HG03039 (cell line): ENCODE measurements at regions not wholly inside any gene's neighbourhood (a gene's known extent, or its start where the extent isn't known, plus 50 kb on each side); places are given as distances from the start of the nearest gene placed in this dataset.
A peak's percentile ranks its signal among the peaks of the same experiment; 100 is the strongest.

ENCODE experiments used
- ATAC-seq: cut with Tn5 transposase; IDR thresholded peaks from one replicate; pipeline ENCODE4 v1.9.1; 2021; ENCODE audit warnings: mild to moderate bottlenecking, moderate library complexity; ENCODE audit not compliant: unreplicated experiment

- ATAC-seq, result no peak
These were observed 90.7 kb upstream of the BEND6 start for GRCh38 chr6:56864171-56864616.

GRCh38 chr6:56863366-56863765 is 91.5 kb upstream of the BEND6 start:
- ATAC-seq, result no peak

- no peak for ATAC-seq
These were observed 92.3 kb upstream of the BEND6 start for GRCh38 chr6:56862415-56863175.

- no peak for ATAC-seq
These were observed 94.4 kb upstream of the BEND6 start for GRCh38 chr6:56860475-56860874.

- ATAC-seq, result no peak
These were observed 98.8 kb upstream of the BEND6 start for GRCh38 chr6:56856036-56856580.

- no peak for ATAC-seq
These were observed 100.8 kb upstream of the BEND6 start for GRCh38 chr6:56854086-56854485.

- no peak for ATAC-seq
These were observed 101.4 kb upstream of the BEND6 start for GRCh38 chr6:56853541-56853940.

GRCh38 chr6:56852260-56853010 is 102.5 kb upstream of the BEND6 start:
- ATAC-seq, result peak; percentile 5

- peak; percentile 94 for ATAC-seq
These were observed 103.2 kb upstream of the BEND6 start for GRCh38 chr6:56851541-56852259.

GRCh38 chr6:56851074-56851473 is 103.8 kb upstream of the BEND6 start:
- no peak for ATAC-seq

GRCh38 chr6:56850626-56851025 is 104.3 kb upstream of the BEND6 start:
- ATAC-seq, result no peak

GRCh38 chr6:56849896-56850295 is 105.0 kb upstream of the BEND6 start:
- no peak for ATAC-seq

GRCh38 chr6:56848105-56848504 is 106.8 kb upstream of the BEND6 start:
- no peak for ATAC-seq

- no peak for ATAC-seq
These were observed 109.9 kb upstream of the BEND6 start for GRCh38 chr6:56845032-56845431.

GRCh38 chr6:56843476-56844349 is 111.2 kb upstream of the BEND6 start:
- peak; percentile 84 for ATAC-seq

GRCh38 chr6:56842686-56843475 is 112.0 kb upstream of the BEND6 start:
- peak; percentile 27 for ATAC-seq

- ATAC-seq, result no peak
These were observed 113.2 kb upstream of the BEND6 start for GRCh38 chr6:56841751-56842150.

- no peak for ATAC-seq
These were observed 113.5 kb upstream of the BEND6 start for GRCh38 chr6:56841381-56841749.
